HCT116 (cell line): ENCODE measurements at regions not wholly inside any gene's neighbourhood (a gene's known extent, or its start where the extent isn't known, plus 50 kb on each side); places are given as distances from the start of the nearest gene placed in this dataset.

Source experiments
- ATAC-seq: fragments of 200-7000 bp; cut with Tn5 transposase; 2 replicates; pipeline ENCODE4 v1.9.1; 2020; ENCODE audit warnings: mild to moderate bottlenecking, moderate library complexity
- BruUV-seq: library from RNA; stranded (reverse); fragments of 400-500 nt; replicated peaks from 2 replicates; lab custom pipeline; 2021; lab: Mats Ljungman, UMichigan
- CTCF ChIA-PET: fragments of 300-600 bp; sonication (Branson Sonifier 250); formaldehyde crosslinking; loops from one replicate; lab custom pipeline; 2021; ENCODE audit warnings: antibody characterized with exemption; lab: Charles Lee
- POLR2A ChIA-PET: fragments of 300-600, 350-600 bp; sonication (Branson Sonifier 250); formaldehyde crosslinking; loops from one replicate; lab custom pipeline; 2021; ENCODE audit warnings: antibody characterized with exemption; lab: Charles Lee
- RAD21 ChIA-PET, 2 experiments: fragments of 300-600 bp; sonication (Branson Sonifier 250); formaldehyde crosslinking; loops; one replicate each; lab custom pipeline; 2023; ENCODE audit warnings: low total read pairs in 2 of 2; ENCODE audit not compliant: uncharacterized antibody in 2 of 2, unreplicated experiment in 2 of 2, low non-redundant PET in 1 of 2; lab: Charles Lee
- DNase-seq: peaks from one replicate; pipeline ENCODE4 v3.0.0-alpha.2; 2010; ENCODE audit warnings: low read depth, low spot score
- H2AFZ ChIP-seq: fragments of 200-600 bp; shearing (Covaris generic), sonication (generic); 2 replicates; pipeline ENCODE4 v1.6.1; 2017; ENCODE audit warnings: low read depth, mixed run types, mixed read lengths, antibody characterized with exemption, low read length; ENCODE audit not compliant: poor library complexity, severe bottlenecking
- H3K27ac ChIP-seq: 2 replicates; pipeline ENCODE4 v1.5.1; 2012; ENCODE audit warnings: low read depth, low read length
- H3K27me3 ChIP-seq: fragments of 200-600 bp; sonication (generic); 2 replicates; pipeline ENCODE4 v1.6.1; 2016; ENCODE audit warnings: mixed run types, low read length, mixed read lengths; ENCODE audit not compliant: insufficient read depth
- H3K36me3 ChIP-seq, 2 experiments: fragments of 200-500 bp in 1 of 2; fragments of 200-600 bp in 1 of 2; sonication (Bioruptor generic) in 1 of 2; sonication (generic) in 1 of 2; 2 replicates each; pipeline versions ENCODE4 v1.5.1 to v1.6.1; 2014 to 2016; ENCODE audit warnings: low read length in 2 of 2, inconsistent platforms in 1 of 2, mixed read lengths in 1 of 2, mixed run types in 1 of 2; ENCODE audit not compliant: insufficient read depth in 2 of 2, control insufficient read depth in 1 of 2
- H3K4me1 ChIP-seq, 2 experiments: fragments of 200-600 bp in 1 of 2; sonication (generic) in 1 of 2; 2 replicates each; pipeline versions ENCODE4 v1.5.1 to v1.6.1; 2012 to 2017; ENCODE audit warnings: low read length in 2 of 2, inconsistent platforms in 1 of 2, mild to moderate bottlenecking in 1 of 2, mixed read lengths in 1 of 2, mixed run types in 1 of 2, moderate library complexity in 1 of 2; ENCODE audit not compliant: insufficient read depth in 2 of 2, control insufficient read depth in 1 of 2
- H3K4me2 ChIP-seq: fragments of 200-600 bp; sonication (generic); 2 replicates; pipeline ENCODE4 v1.6.1; 2017; ENCODE audit warnings: mixed run types, low read length, mixed read lengths
- H3K4me3 ChIP-seq, 2 experiments: fragments of 200-600 bp in 1 of 2; sonication (generic) in 1 of 2; replicated peaks in 1 of 2; 2 replicates each; pipeline ENCODE4 v1.5.1; 2011 to 2016; ENCODE audit warnings: low read length in 2 of 2, control low read depth in 1 of 2, low read depth in 1 of 2, mild to moderate bottlenecking in 1 of 2, mixed read lengths in 1 of 2, mixed run types in 1 of 2
- H3K79me2 ChIP-seq: fragments of 200-600 bp; sonication (generic); 2 replicates; pipeline ENCODE4 v1.6.1; 2017; ENCODE audit warnings: mild to moderate bottlenecking, mixed run types, low read length, moderate library complexity, mixed read lengths; ENCODE audit not compliant: insufficient read depth
- H3K9ac ChIP-seq: fragments of 200-600 bp; sonication (generic); 2 replicates; pipeline ENCODE4 v1.6.1; 2016; ENCODE audit warnings: low read length, mixed read lengths
- H3K9me2 ChIP-seq: fragments of 200-600 bp; sonication (generic), shearing (Covaris generic); 2 replicates; pipeline ENCODE4 v1.6.1; 2017; ENCODE audit warnings: mixed run types, mild to moderate bottlenecking, moderate library complexity; ENCODE audit not compliant: insufficient read depth
- H3K9me3 ChIP-seq, 2 experiments: fragments of 200-500 bp in 1 of 2; fragments of 200-600 bp in 1 of 2; sonication (Bioruptor generic) in 1 of 2; sonication (generic) in 1 of 2; 2 replicates each; pipeline ENCODE4 v1.6.1; 2014 to 2017; ENCODE audit warnings: low read length in 2 of 2, mixed read lengths in 2 of 2, inconsistent platforms in 1 of 2, low read depth in 1 of 2, mild to moderate bottlenecking in 1 of 2, mixed run types in 1 of 2, moderate library complexity in 1 of 2; ENCODE audit not compliant: control insufficient read depth in 1 of 2, insufficient read depth in 1 of 2
- H4K20me1 ChIP-seq: fragments of 200-600 bp; sonication (generic), shearing (Covaris generic); 2 replicates; pipeline ENCODE4 v1.6.1; 2017; ENCODE audit warnings: mixed run types, mild to moderate bottlenecking, moderate library complexity; ENCODE audit not compliant: insufficient read depth
- CBX3 ChIP-seq: IDR thresholded peaks from 2 replicates; pipeline ENCODE4 v1.6.1; 2012; ENCODE audit warnings: low read depth
- CTCF ChIP-seq, 3 experiments: fragments of 200-600 bp in 1 of 3; sonication (generic) in 1 of 3; IDR thresholded peaks in 2 of 3; conservative IDR thresholded peaks in 1 of 3; 2 replicates each; pipeline ENCODE4 v1.5.1; 2012 to 2017; ENCODE audit warnings: low read depth in 2 of 3, low read length in 2 of 3, antibody characterized with exemption in 1 of 3, borderline replicate concordance in 1 of 3, control low read depth in 1 of 3, mild to moderate bottlenecking in 1 of 3, mixed read lengths in 1 of 3, mixed run types in 1 of 3, moderate library complexity in 1 of 3; ENCODE audit not compliant: insufficient read depth in 1 of 3
- EGR1 ChIP-seq: IDR thresholded peaks from 2 replicates; pipeline ENCODE4 v1.6.1; 2012; ENCODE audit warnings: low read depth
- POLR2AphosphoS5 ChIP-seq: IDR thresholded peaks from 2 replicates; pipeline ENCODE4 v1.6.1; 2011; ENCODE audit warnings: mild to moderate bottlenecking, low read depth, low read length, moderate library complexity
- RAD21 ChIP-seq: IDR thresholded peaks from 2 replicates; pipeline ENCODE4 v1.6.1; 2012; ENCODE audit warnings: low read depth, mild to moderate bottlenecking
- SP1 ChIP-seq: IDR thresholded peaks from 2 replicates; pipeline ENCODE4 v1.6.1; 2012; ENCODE audit warnings: low read depth
- ZBTB33 ChIP-seq: IDR thresholded peaks from 2 replicates; pipeline ENCODE4 v1.6.1; 2011; ENCODE audit warnings: mild to moderate bottlenecking, low read length, moderate library complexity; ENCODE audit not compliant: insufficient replicate concordance; ENCODE audit errors: extremely low read depth
- ZNF274 ChIP-seq: fragments of 200-500 bp; sonication (Bioruptor generic); IDR thresholded peaks from 2 replicates; pipeline ENCODE4 v1.6.1; 2014; ENCODE audit warnings: mild to moderate bottlenecking, low read depth, low read length, inconsistent platforms
- intact Hi-C: fragments of 100-400 bp; cut with micrococcal nuclease; formaldehyde crosslinking; loops from 2 replicates; pipeline ENCODE4 v1.10.0; 2022
- TF ChIP-seq, protein P1 (sequence below): IDR thresholded peaks from 2 replicates; pipeline ENCODE4 v1.6.1; 2012; ENCODE audit warnings: low read depth

- DNase-seq, result no peak
Observed at GRCh38 chr4:153146031-153146430, 58.2 kb upstream of the TRIM2 start.

More at GRCh38 chr4:153146031-153146430, 58.2 kb upstream of the TRIM2 start:
- H3K27me3 ChIP-seq, result no peaks in the 10 kb centered on the region
- intact Hi-C loops, result no loop called here
- no TSS peak for BruUV-seq
- no peaks in the 10 kb centered on the region for H3K9me2 ChIP-seq
- RAD21 ChIA-PET, result no interaction called here
- no peak overlapping the region for H3K4me3 ChIP-seq
- no peak overlapping the region for H2AFZ ChIP-seq
- H3K4me1 ChIP-seq, result peaks cover 13 to 15% of the 10 kb centered on the region in 2 experiments
- H3K4me2 ChIP-seq, result no peak overlapping the region
- H3K9me3 ChIP-seq, result no peaks in the 10 kb centered on the region
- H4K20me1 ChIP-seq, result no peaks in the 10 kb centered on the region
- TF ChIP-seq, protein P1, sequence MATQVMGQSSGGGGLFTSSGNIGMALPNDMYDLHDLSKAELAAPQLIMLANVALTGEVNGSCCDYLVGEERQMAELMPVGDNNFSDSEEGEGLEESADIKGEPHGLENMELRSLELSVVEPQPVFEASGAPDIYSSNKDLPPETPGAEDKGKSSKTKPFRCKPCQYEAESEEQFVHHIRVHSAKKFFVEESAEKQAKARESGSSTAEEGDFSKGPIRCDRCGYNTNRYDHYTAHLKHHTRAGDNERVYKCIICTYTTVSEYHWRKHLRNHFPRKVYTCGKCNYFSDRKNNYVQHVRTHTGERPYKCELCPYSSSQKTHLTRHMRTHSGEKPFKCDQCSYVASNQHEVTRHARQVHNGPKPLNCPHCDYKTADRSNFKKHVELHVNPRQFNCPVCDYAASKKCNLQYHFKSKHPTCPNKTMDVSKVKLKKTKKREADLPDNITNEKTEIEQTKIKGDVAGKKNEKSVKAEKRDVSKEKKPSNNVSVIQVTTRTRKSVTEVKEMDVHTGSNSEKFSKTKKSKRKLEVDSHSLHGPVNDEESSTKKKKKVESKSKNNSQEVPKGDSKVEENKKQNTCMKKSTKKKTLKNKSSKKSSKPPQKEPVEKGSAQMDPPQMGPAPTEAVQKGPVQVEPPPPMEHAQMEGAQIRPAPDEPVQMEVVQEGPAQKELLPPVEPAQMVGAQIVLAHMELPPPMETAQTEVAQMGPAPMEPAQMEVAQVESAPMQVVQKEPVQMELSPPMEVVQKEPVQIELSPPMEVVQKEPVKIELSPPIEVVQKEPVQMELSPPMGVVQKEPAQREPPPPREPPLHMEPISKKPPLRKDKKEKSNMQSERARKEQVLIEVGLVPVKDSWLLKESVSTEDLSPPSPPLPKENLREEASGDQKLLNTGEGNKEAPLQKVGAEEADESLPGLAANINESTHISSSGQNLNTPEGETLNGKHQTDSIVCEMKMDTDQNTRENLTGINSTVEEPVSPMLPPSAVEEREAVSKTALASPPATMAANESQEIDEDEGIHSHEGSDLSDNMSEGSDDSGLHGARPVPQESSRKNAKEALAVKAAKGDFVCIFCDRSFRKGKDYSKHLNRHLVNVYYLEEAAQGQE, result no peak
- no peak for TF ChIP-seq CBX3
- no peak for TF ChIP-seq RAD21
- no peak for TF ChIP-seq SP1
- no peak for TF ChIP-seq EGR1
- no peak for TF ChIP-seq CTCF (IDR thresholded peaks at IDR 0.05 in 2 of 3, conservative IDR thresholded peaks at IDR 0.05 in 1 of 3; ENCODE audit: borderline replicate concordance in 1 of 3, insufficient read depth in 1 of 3, low read depth in 2 of 3, low read length in 2 of 3)
- TF ChIP-seq ZNF274, result no peak
- no peak for TF ChIP-seq ZBTB33
- TF ChIP-seq POLR2AphosphoS5, result no peak
- TF ChIP-seq, all 23 proteins: peak for 0
- CTCF ChIA-PET, result interaction anchor here (1.4 kb wide), 1 partner anchor 428 kb away, joined by 3 read pairs; no protein-coding TSS in a partner anchor
- H3K27ac ChIP-seq, result no peak overlapping the region
- H3K36me3 ChIP-seq, result no peaks in the 10 kb centered on the region
- POLR2A ChIA-PET, result no interaction called here
- no peak for ATAC-seq
- no peaks in the 10 kb centered on the region for H3K79me2 ChIP-seq
- no peak overlapping the region for H3K9ac ChIP-seq
